K562 (cell line): ENCODE measurements at regions not wholly inside any gene's neighbourhood (a gene's known extent, or its start where the extent isn't known, plus 50 kb on each side); places are given as distances from the start of the nearest gene placed in this dataset.
A peak's percentile ranks its signal among the peaks of the same experiment; 100 is the strongest.

Experiments
- ATF7 ChIP-seq: fragments of 450-650 bp; IDR thresholded peaks from 2 replicates; pipeline ENCODE4 v1.7.1; 2014; ENCODE audit warnings: mild to moderate bottlenecking, moderate library complexity
- HBP1 ChIP-seq: fragments of 450-650 bp; formaldehyde crosslinking; IDR thresholded peaks from 2 replicates; pipeline ENCODE4 v1.4.0; 2022; ENCODE audit warnings: missing genetic modification characterization
- KLF13 ChIP-seq: fragments of 450-650 bp; IDR thresholded peaks from 2 replicates; pipeline ENCODE4 v1.6.1; 2016; ENCODE audit warnings: missing genetic modification characterization, low read depth, mild to moderate bottlenecking, missing compliant biosample characterization, moderate library complexity, borderline replicate concordance
- LARP7 ChIP-seq: fragments of 450-650 bp; IDR thresholded peaks from 2 replicates; pipeline ENCODE4 v1.6.1; 2016
- NR1H2 ChIP-seq: sonication (generic); formaldehyde crosslinking; IDR thresholded peaks from 2 replicates; pipeline ENCODE4 v1.4.0; 2020; ENCODE audit warnings: mild to moderate bottlenecking, missing genetic modification reagents
- PBX2 ChIP-seq, 2 experiments: IDR thresholded peaks in 1 of 2; conservative IDR thresholded peaks in 1 of 2; 2 replicates each; pipeline ENCODE4 v1.6.1; 2016; ENCODE audit warnings: low read depth in 2 of 2, mild to moderate bottlenecking in 1 of 2, missing compliant biosample characterization in 1 of 2, missing genetic modification characterization in 1 of 2, moderate library complexity in 1 of 2
- PPARD ChIP-seq: fragments of 250-450 bp; sonication (Bioruptor Pico); IDR thresholded peaks from 2 replicates; pipeline ENCODE4 v1.8.0; 2022; ENCODE audit warnings: inconsistent platforms, mild to moderate bottlenecking, moderate library complexity
- SMARCA4 ChIP-seq: fragments of 450-650 bp; IDR thresholded peaks from 2 replicates; pipeline ENCODE4 v1.6.1; 2016
- SMARCA5 ChIP-seq: fragments of 450-650 bp; IDR thresholded peaks from 2 replicates; pipeline ENCODE4 v1.6.1; 2016
- SMARCB1 ChIP-seq: IDR thresholded peaks from 2 replicates; pipeline ENCODE4 v1.6.1; 2011; ENCODE audit warnings: improper control_type of control experiment, low read depth; ENCODE audit not compliant: insufficient read length
- SRSF7 ChIP-seq: fragments of 200-400 bp; formaldehyde crosslinking; optimal IDR thresholded peaks from 2 replicates; pipeline ENCODE3; 2017; ENCODE audit warnings: mild to moderate bottlenecking, low read depth, low read length
- TRIM25 ChIP-seq: fragments of 450-650 bp; IDR thresholded peaks from 2 replicates; pipeline ENCODE4 v1.7.0; 2016; ENCODE audit warnings: borderline replicate concordance
- ZFP1 ChIP-seq: fragments of 450-650 bp; formaldehyde crosslinking; IDR thresholded peaks from 2 replicates; pipeline ENCODE4 v1.4.0; 2020; ENCODE audit warnings: mild to moderate bottlenecking, mixed read lengths
- ZNF518B ChIP-seq: fragments of 250-450 bp; sonication (Bioruptor Pico); IDR thresholded peaks from 2 replicates; pipeline ENCODE4 v1.5.0; 2021; ENCODE audit warnings: mild to moderate bottlenecking, moderate library complexity
- ZNF695 ChIP-seq: fragments of 450-650 bp; formaldehyde crosslinking; IDR thresholded peaks from 2 replicates; pipeline ENCODE4 v1.4.0; 2020; ENCODE audit warnings: mild to moderate bottlenecking, moderate library complexity

DNA sequence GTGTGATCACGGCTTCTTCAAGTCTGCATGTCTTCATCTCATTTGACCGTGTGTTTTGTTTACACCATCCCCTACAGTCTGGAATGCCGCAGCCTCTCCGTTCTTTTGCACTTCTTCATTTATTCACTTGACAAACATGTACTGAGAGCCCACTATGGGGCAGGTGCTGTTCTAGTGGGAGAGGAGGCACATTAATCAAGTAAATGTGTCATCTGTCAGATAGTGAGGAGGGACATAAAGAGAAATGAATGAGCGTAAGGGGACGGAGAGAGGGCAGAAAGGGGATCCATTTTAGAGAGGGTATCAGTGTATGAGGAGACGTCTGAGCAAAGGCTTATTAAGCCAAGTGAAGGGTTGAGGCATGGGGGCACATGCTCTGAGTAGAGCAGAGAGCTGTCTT, 54.0 kb upstream of the CECR2 start (continued):
- no peak for TF ChIP-seq PBX2 (CRISPR knock-in tag; IDR thresholded peaks at IDR 0.05; ENCODE audit: low read depth)
- TF ChIP-seq PBX2 (tag; conservative IDR thresholded peaks at IDR 0.05; ENCODE audit: low read depth): peak; percentile 45; the same call in 1 of the 2 replicates
- no peak for TF ChIP-seq ZFP1 (CRISPR knock-in tag)
- no peak for TF ChIP-seq SMARCA5
- no peak for TF ChIP-seq NR1H2 (CRISPR knock-in tag)
- TF ChIP-seq ZNF695 (CRISPR knock-in tag): no peak
- TF ChIP-seq HBP1 (CRISPR knock-in tag): 0 out of 2 replicates have a peak, but pooled peaks have one; percentile 19
- TF ChIP-seq PPARD: no peak
- no peak for TF ChIP-seq SMARCB1
- no peak for TF ChIP-seq LARP7
- no peak for TF ChIP-seq SMARCA4
- TF ChIP-seq KLF13 (tag): no peak
- TF ChIP-seq ZNF518B: no peak
- no peak for TF ChIP-seq ATF7
- no peak for TF ChIP-seq TRIM25
- no peak for TF ChIP-seq SRSF7
